ENCODE measurements at regions not wholly inside any gene's neighbourhood (a gene's known extent, or its start where the extent isn't known, plus 50 kb on each side); places are given as distances from the start of the nearest gene placed in this dataset.

DNA sequence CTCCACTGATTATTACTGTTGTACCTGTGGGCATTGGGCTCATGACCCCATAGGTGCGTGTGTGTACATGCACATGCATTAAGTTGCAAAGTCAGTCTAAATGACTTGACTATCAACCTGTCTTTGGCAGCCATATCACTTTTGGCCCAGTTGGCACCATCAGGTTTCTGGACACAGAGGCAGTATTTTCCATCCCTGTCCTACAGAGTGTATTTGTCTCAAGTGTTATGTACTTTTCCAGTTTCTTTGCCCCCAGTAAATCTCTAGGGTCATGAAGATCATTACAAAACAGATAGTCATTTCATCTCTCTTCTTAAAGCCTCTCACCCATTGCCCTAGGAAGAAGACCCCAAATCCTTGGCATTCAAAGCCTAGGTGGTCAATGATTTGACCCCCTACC, 121.4 kb downstream of the C9orf152 start:
- BruUV-seq (replicated peaks) = no TSS peak
- TF ChIP-seq RAD21 (IDR thresholded peaks at IDR 0.05; ENCODE audit: insufficient read depth, low read depth, low read length) (no peak), IKZF1 (conservative IDR thresholded peaks at IDR 0.05) (no peak), ESRRA (IDR thresholded peaks at IDR 0.05; ENCODE audit: low read length) (no peak), CHD4 (IDR thresholded peaks at IDR 0.05) (no peak), JUND (IDR thresholded peaks at IDR 0.05; ENCODE audit: low read depth, low read length) (no peak), HDAC2 (IDR thresholded peaks at IDR 0.05) (no peak), SRF (IDR thresholded peaks at IDR 0.05; ENCODE audit: low read depth in 2 of 2, low read length in 2 of 2) (no peak), YBX1 (IDR thresholded peaks at IDR 0.05) (no peak), WRNIP1 (IDR thresholded peaks at IDR 0.05; ENCODE audit: borderline replicate concordance, low read depth, low read length) (no peak), DPF2 (IDR thresholded peaks at IDR 0.05) (no peak)
- TF ChIP-seq, protein P1, sequence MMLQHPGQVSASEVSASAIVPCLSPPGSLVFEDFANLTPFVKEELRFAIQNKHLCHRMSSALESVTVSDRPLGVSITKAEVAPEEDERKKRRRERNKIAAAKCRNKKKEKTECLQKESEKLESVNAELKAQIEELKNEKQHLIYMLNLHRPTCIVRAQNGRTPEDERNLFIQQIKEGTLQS (IDR thresholded peaks at IDR 0.05; ENCODE audit: borderline replicate concordance, extremely low read depth, low read depth, low read length) = no peak
- TF ChIP-seq, protein P2, sequence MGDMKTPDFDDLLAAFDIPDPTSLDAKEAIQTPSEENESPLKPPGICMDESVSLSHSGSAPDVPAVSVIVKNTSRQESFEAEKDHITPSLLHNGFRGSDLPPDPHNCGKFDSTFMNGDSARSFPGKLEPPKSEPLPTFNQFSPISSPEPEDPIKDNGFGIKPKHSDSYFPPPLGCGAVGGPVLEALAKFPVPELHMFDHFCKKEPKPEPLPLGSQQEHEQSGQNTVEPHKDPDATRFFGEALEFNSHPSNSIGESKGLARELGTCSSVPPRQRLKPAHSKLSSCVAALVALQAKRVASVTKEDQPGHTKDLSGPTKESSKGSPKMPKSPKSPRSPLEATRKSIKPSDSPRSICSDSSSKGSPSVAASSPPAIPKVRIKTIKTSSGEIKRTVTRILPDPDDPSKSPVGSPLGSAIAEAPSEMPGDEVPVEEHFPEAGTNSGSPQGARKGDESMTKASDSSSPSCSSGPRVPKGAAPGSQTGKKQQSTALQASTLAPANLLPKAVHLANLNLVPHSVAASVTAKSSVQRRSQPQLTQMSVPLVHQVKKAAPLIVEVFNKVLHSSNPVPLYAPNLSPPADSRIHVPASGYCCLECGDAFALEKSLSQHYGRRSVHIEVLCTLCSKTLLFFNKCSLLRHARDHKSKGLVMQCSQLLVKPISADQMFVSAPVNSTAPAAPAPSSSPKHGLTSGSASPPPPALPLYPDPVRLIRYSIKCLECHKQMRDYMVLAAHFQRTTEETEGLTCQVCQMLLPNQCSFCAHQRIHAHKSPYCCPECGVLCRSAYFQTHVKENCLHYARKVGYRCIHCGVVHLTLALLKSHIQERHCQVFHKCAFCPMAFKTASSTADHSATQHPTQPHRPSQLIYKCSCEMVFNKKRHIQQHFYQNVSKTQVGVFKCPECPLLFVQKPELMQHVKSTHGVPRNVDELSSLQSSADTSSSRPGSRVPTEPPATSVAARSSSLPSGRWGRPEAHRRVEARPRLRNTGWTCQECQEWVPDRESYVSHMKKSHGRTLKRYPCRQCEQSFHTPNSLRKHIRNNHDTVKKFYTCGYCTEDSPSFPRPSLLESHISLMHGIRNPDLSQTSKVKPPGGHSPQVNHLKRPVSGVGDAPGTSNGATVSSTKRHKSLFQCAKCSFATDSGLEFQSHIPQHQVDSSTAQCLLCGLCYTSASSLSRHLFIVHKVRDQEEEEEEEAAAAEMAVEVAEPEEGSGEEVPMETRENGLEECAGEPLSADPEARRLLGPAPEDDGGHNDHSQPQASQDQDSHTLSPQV (IDR thresholded peaks at IDR 0.05) = no peak
- TF ChIP-seq, protein P3, sequence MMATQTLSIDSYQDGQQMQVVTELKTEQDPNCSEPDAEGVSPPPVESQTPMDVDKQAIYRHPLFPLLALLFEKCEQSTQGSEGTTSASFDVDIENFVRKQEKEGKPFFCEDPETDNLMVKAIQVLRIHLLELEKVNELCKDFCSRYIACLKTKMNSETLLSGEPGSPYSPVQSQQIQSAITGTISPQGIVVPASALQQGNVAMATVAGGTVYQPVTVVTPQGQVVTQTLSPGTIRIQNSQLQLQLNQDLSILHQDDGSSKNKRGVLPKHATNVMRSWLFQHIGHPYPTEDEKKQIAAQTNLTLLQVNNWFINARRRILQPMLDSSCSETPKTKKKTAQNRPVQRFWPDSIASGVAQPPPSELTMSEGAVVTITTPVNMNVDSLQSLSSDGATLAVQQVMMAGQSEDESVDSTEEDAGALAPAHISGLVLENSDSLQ (IDR thresholded peaks at IDR 0.05) = no peak
- TF ChIP-seq, protein P4, sequence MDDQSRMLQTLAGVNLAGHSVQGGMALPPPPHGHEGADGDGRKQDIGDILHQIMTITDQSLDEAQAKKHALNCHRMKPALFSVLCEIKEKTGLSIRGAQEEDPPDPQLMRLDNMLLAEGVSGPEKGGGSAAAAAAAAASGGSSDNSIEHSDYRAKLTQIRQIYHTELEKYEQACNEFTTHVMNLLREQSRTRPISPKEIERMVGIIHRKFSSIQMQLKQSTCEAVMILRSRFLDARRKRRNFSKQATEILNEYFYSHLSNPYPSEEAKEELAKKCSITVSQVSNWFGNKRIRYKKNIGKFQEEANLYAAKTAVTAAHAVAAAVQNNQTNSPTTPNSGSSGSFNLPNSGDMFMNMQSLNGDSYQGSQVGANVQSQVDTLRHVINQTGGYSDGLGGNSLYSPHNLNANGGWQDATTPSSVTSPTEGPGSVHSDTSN (IDR thresholded peaks at IDR 0.05; ENCODE audit: insufficient replicate concordance, low read depth, low read length) = no peak
- TF ChIP-seq, protein P5, sequence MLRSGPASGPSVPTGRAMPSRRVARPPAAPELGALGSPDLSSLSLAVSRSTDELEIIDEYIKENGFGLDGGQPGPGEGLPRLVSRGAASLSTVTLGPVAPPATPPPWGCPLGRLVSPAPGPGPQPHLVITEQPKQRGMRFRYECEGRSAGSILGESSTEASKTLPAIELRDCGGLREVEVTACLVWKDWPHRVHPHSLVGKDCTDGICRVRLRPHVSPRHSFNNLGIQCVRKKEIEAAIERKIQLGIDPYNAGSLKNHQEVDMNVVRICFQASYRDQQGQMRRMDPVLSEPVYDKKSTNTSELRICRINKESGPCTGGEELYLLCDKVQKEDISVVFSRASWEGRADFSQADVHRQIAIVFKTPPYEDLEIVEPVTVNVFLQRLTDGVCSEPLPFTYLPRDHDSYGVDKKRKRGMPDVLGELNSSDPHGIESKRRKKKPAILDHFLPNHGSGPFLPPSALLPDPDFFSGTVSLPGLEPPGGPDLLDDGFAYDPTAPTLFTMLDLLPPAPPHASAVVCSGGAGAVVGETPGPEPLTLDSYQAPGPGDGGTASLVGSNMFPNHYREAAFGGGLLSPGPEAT (IDR thresholded peaks at IDR 0.05; ENCODE audit: low read depth) = no peak
- ChIA-PET CTCF (no interaction called here), POLR2A (no interaction called here), RAD21 (ENCODE audit: unreplicated experiment) (no interaction called here), SMC1A (ENCODE audit: uncharacterized antibody, unreplicated experiment) (interaction anchor here (1.3 kb wide), 2 partner anchors 28 to 65 kb away, joined by 3 read pairs; no protein-coding TSS in a partner anchor)
- no peak overlapping the region for H3K27ac ChIP-seq (ENCODE audit: control insufficient read depth, insufficient read depth)
- H3K79me2 ChIP-seq (ENCODE audit: control insufficient read depth, insufficient read depth, low read length) = peaks cover 75% of the 10 kb centered on the region
- DNase-seq (ENCODE audit: low read depth, low spot score) (no peak), ATAC-seq (no peak), FAIRE-seq (no peak)
- peaks cover 6% of the 10 kb centered on the region for H3K4me1 ChIP-seq (ENCODE audit: control insufficient read depth, insufficient read depth, low read length)
- no peaks in the 10 kb centered on the region; the same call in 2 of the 3 replicates for H3K9me3 ChIP-seq (replicated peaks; ENCODE audit: control insufficient read depth, insufficient read depth, low read length)
- no peak overlapping the region for H3K9ac ChIP-seq (ENCODE audit: control insufficient read depth, insufficient read depth, low read length)
- in situ Hi-C loops (cut with MboI) = no loop called here
- no peak overlapping the region for H3K4me3 ChIP-seq
- intact Hi-C loops (cut with micrococcal nuclease; ENCODE audit: unreplicated experiment) = no loop called here
- no peak overlapping the region for H3K4me2 ChIP-seq (ENCODE audit: control insufficient read depth, insufficient read depth)
- no peaks in the 10 kb centered on the region; the same call in 1 of the 2 replicates for H4K20me1 ChIP-seq (ENCODE audit: control insufficient read depth, insufficient read depth)
- 100% methylated on average over 1 of the region's 1 CpG for WGBS (ENCODE audit: insufficient coverage, insufficient replicate concordance, low lambda C conversion rate, missing lambda C conversion rate)
- no peak overlapping the region for H2AFZ ChIP-seq (ENCODE audit: control insufficient read depth, low read depth, low read length)
- no peaks in the 10 kb centered on the region for H3K27me3 ChIP-seq (replicated peaks in 1 of 2; ENCODE audit: control insufficient read depth in 2 of 2, insufficient read depth in 2 of 2, low read length in 1 of 2)
- H3K36me3 ChIP-seq (ENCODE audit: control insufficient read depth in 2 of 2, insufficient read depth in 2 of 2, low read length in 1 of 2) = peaks cover 6 to 12% of the 10 kb centered on the region in 2 experiments
